GM12878 (cell line): ENCODE measurements at regions not wholly inside any gene's neighbourhood (a gene's known extent, or its start where the extent isn't known, plus 50 kb on each side); places are given as distances from the start of the nearest gene placed in this dataset.

Experiments
- ATAC-seq: fragments of 200-7000 bp; cut with Tn5 transposase; 3 replicates; pipeline ENCODE4 v1.9.1; 2020; ENCODE audit warnings: mild to moderate bottlenecking, moderate library complexity
- BruUV-seq: library from RNA; stranded (reverse); fragments of 400-500 nt; replicated peaks from 2 replicates; lab custom pipeline; 2021; lab: Mats Ljungman, UMichigan
- CTCF ChIA-PET: fragments of 300-600 bp; sonication (Branson Sonifier 250); formaldehyde crosslinking; extraction: SDS; loops from one replicate; lab custom pipeline; 2021; ENCODE audit warnings: inconsistent platforms; lab: Yijun Ruan, JAX
- POLR2A ChIA-PET: fragments of 350-600 bp; formaldehyde crosslinking; extraction: SDS; loops from one replicate; lab custom pipeline; 2021; ENCODE audit warnings: inconsistent platforms; lab: Charles Lee
- RAD21 ChIA-PET: fragments of 300-600 bp; sonication (Branson Sonifier 250); formaldehyde crosslinking; loops from one replicate; lab custom pipeline; 2023; ENCODE audit warnings: antibody characterized with exemption; ENCODE audit not compliant: unreplicated experiment; lab: Charles Lee
- SMC1A ChIA-PET: fragments of 300-600 bp; sonication (Branson Sonifier 250); formaldehyde crosslinking; loops from one replicate; lab custom pipeline; 2023; ENCODE audit not compliant: unreplicated experiment, uncharacterized antibody; lab: Charles Lee
- DNase-seq: peaks from one replicate; pipeline ENCODE4 v3.0.0-alpha.2; 2011; ENCODE audit warnings: low read depth, low spot score
- FAIRE-seq: peaks from 3 replicates; lab custom pipeline; 2011; peaks lifted over from hg19 to GRCh38; lab: Jason Lieb, UNC
- H2AFZ ChIP-seq: 2 replicates; pipeline ENCODE4 v1.6.0; 2011; ENCODE audit warnings: low read depth, low read length, control low read depth; ENCODE audit not compliant: control insufficient read depth
- H3K27ac ChIP-seq: 2 replicates; pipeline ENCODE4 v1.5.1; 2011; ENCODE audit warnings: control low read depth; ENCODE audit not compliant: control insufficient read depth, insufficient read depth
- H3K27me3 ChIP-seq, 2 experiments: replicated peaks in 1 of 2; 2 replicates each; pipeline versions ENCODE4 v1.6.0 to v1.6.1; 2011; ENCODE audit warnings: low read length in 1 of 2; ENCODE audit not compliant: control insufficient read depth in 2 of 2, insufficient read depth in 2 of 2
- H3K36me3 ChIP-seq, 2 experiments: 2 replicates each; pipeline ENCODE4 v1.5.1; 2011; ENCODE audit warnings: low read length in 1 of 2; ENCODE audit not compliant: control insufficient read depth in 2 of 2, insufficient read depth in 2 of 2
- H3K4me1 ChIP-seq: 2 replicates; pipeline ENCODE4 v1.6.1; 2011; ENCODE audit warnings: mild to moderate bottlenecking, low read length, moderate library complexity, mixed read lengths; ENCODE audit not compliant: control insufficient read depth, insufficient read depth
- H3K4me2 ChIP-seq: 2 replicates; pipeline ENCODE4 v1.6.0; 2011; ENCODE audit warnings: control low read depth; ENCODE audit not compliant: control insufficient read depth, insufficient read depth
- H3K4me3 ChIP-seq: fragments of 200-600 bp; sonication (generic); 2 replicates; pipeline ENCODE4 v1.5.1; 2016
- H3K79me2 ChIP-seq: 2 replicates; pipeline ENCODE4 v1.6.0; 2011; ENCODE audit warnings: low read length; ENCODE audit not compliant: control insufficient read depth, insufficient read depth
- H3K9ac ChIP-seq: 2 replicates; pipeline ENCODE4 v1.8.0; 2011; ENCODE audit warnings: low read length, control low read depth, mixed read lengths; ENCODE audit not compliant: control insufficient read depth, insufficient read depth
- H3K9me3 ChIP-seq: replicated peaks from 3 replicates; pipeline ENCODE4 v1.5.1; 2011; ENCODE audit warnings: mild to moderate bottlenecking, low read length; ENCODE audit not compliant: control insufficient read depth, insufficient read depth
- H4K20me1 ChIP-seq: 2 replicates; pipeline ENCODE4 v1.6.0; 2011; ENCODE audit not compliant: control insufficient read depth, insufficient read depth
- CEBPB ChIP-seq, 2 experiments: fragments of 150-350 bp in 1 of 2; IDR thresholded peaks; 2 replicates each; pipeline ENCODE4 v1.6.1; 2012 to 2014; ENCODE audit warnings: low read depth in 2 of 2, low read length in 2 of 2, borderline replicate concordance in 1 of 2, inconsistent platforms in 1 of 2
- DPF2 ChIP-seq: fragments of 450-650 bp; IDR thresholded peaks from 2 replicates; pipeline ENCODE4 v1.6.1; 2017; ENCODE audit warnings: mild to moderate bottlenecking
- IKZF1 ChIP-seq: fragments of 450-650 bp; conservative IDR thresholded peaks from 2 replicates; pipeline ENCODE4 v1.6.1; 2017; ENCODE audit warnings: antibody characterized with exemption, mild to moderate bottlenecking
- RBBP5 ChIP-seq: fragments of 200-600 bp; sonication (generic); conservative IDR thresholded peaks from 2 replicates; pipeline ENCODE4 v1.6.1; 2016
- SPI1 ChIP-seq: IDR thresholded peaks from 2 replicates; pipeline ENCODE4 v1.6.1; 2011; ENCODE audit warnings: low read depth, mild to moderate bottlenecking, low read length, moderate library complexity, borderline replicate concordance; ENCODE audit not compliant: insufficient read depth
- YY1 ChIP-seq: IDR thresholded peaks from 2 replicates; pipeline ENCODE4 v1.6.1; 2011; ENCODE audit warnings: low read depth, mild to moderate bottlenecking, low read length
- WGBS: methylation state at CpG from one replicate; pipeline ENCODE4 v1.1.6; 2016; ENCODE audit warnings: low lambda C conversion rate; ENCODE audit not compliant: insufficient replicate concordance, insufficient coverage; ENCODE audit errors: missing lambda C conversion rate; 5-methylcytosine and 5-hydroxymethylcytosine counted together
- in situ Hi-C: fragments of 300-500 bp; cut with MboI; formaldehyde crosslinking; loops from 9 replicates; pipeline ENCODE4 v1.14.3; 2018; ENCODE audit warnings: mixed read lengths
- intact Hi-C: fragments of 100-400 bp; cut with micrococcal nuclease; formaldehyde crosslinking; loops from one replicate; pipeline ENCODE4 v1.14.2; 2022; ENCODE audit not compliant: unreplicated experiment
- TF ChIP-seq, protein P1 (sequence below): fragments of 450-650 bp; IDR thresholded peaks from 2 replicates; pipeline ENCODE4 v1.6.1; 2017; ENCODE audit warnings: antibody characterized with exemption, mild to moderate bottlenecking, moderate library complexity

DNA sequence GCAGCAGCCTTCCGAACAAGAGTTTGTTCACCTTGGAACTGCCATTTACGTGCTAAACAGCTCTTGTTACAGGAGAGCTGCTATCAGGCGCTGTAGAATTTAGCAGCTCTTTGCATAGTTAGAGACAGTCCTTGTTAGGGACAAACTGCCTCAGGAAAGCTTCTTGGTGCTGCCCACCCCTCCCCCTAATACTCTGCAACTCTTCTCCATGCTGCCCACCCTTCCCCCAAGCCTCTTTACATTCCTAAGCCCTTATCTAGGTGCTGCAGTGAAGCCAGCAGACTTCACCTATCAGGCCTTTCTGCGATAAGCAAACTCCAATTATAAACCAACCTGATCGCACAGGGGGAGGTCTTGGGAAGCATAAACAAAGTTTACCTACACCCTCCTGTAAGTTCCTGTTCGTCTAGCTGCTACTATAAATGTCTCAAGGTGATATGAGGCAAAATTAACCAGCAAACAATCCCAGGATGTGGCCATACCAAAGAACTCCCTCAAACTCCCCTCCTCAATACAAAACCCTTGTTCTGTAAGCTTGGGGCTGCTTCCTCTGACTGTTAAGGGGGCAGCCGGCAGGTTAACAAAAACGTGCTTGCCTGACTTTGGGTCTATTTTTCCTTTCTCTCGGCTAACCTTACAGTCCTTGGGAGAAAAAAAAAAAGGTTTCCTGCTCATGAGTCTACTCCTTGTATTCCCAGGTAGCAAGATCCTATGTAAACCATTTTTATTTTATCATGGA, 74.0 kb upstream of the GC start:
- no peaks in the 10 kb centered on the region for H3K9me3 ChIP-seq
- CTCF ChIA-PET, result no interaction called here
- H3K27me3 ChIP-seq, result no peaks in the 10 kb centered on the region
- no peak overlapping the region for H3K9ac ChIP-seq
- in situ Hi-C loops, result no loop called here
- ATAC-seq, result no peak
- no peaks in the 10 kb centered on the region for H3K36me3 ChIP-seq
- TF ChIP-seq IKZF1 (no peak), SPI1 (no peak), CEBPB (IDR thresholded peaks at IDR 0.05; ENCODE audit: borderline replicate concordance in 1 of 2, low read depth in 2 of 2, low read length in 2 of 2) (no peak), RBBP5 (no peak), YY1 (no peak), DPF2 (no peak)
- TF ChIP-seq, protein P1, sequence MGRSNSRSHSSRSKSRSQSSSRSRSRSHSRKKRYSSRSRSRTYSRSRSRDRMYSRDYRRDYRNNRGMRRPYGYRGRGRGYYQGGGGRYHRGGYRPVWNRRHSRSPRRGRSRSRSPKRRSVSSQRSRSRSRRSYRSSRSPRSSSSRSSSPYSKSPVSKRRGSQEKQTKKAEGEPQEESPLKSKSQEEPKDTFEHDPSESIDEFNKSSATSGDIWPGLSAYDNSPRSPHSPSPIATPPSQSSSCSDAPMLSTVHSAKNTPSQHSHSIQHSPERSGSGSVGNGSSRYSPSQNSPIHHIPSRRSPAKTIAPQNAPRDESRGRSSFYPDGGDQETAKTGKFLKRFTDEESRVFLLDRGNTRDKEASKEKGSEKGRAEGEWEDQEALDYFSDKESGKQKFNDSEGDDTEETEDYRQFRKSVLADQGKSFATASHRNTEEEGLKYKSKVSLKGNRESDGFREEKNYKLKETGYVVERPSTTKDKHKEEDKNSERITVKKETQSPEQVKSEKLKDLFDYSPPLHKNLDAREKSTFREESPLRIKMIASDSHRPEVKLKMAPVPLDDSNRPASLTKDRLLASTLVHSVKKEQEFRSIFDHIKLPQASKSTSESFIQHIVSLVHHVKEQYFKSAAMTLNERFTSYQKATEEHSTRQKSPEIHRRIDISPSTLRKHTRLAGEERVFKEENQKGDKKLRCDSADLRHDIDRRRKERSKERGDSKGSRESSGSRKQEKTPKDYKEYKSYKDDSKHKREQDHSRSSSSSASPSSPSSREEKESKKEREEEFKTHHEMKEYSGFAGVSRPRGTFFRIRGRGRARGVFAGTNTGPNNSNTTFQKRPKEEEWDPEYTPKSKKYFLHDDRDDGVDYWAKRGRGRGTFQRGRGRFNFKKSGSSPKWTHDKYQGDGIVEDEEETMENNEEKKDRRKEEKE, result no peak
- TF ChIP-seq, all 136 proteins: peak for 0
- H3K79me2 ChIP-seq, result no peaks in the 10 kb centered on the region
- RAD21 ChIA-PET, result no interaction called here
- DNase-seq, result no peak
- SMC1A ChIA-PET, result no interaction called here
- no peak for FAIRE-seq
- no peak overlapping the region for H3K4me3 ChIP-seq
- no peak overlapping the region for H3K4me2 ChIP-seq
- no peaks in the 10 kb centered on the region for H3K4me1 ChIP-seq
- no peak overlapping the region for H3K27ac ChIP-seq
- H4K20me1 ChIP-seq, result no peaks in the 10 kb centered on the region
- H2AFZ ChIP-seq, result no peak overlapping the region
- WGBS, result 20% methylated on average over 9 of the region's 9 CpGs
- intact Hi-C loops, result no loop called here
- POLR2A ChIA-PET, result interaction anchor here (0.6 kb wide), 1 partner anchor 731 kb away, joined by 4 read pairs; no protein-coding TSS in a partner anchor
- no TSS peak for BruUV-seq
